A172 (cell line): ENCODE measurements at regions not wholly inside any gene's neighbourhood (a gene's known extent, or its start where the extent isn't known, plus 50 kb on each side); places are given as distances from the start of the nearest gene placed in this dataset.
"Not testable (repeated sequence)": the region's sequence is repeated elsewhere in the genome, so short reads cannot be mapped to it uniquely, and the experiment has no call there.

ENCODE experiments used
- DNase-seq: peaks from one replicate; pipeline ENCODE4 v3.0.0-alpha.2; 2015; ENCODE audit warnings: low spot score

DNA sequence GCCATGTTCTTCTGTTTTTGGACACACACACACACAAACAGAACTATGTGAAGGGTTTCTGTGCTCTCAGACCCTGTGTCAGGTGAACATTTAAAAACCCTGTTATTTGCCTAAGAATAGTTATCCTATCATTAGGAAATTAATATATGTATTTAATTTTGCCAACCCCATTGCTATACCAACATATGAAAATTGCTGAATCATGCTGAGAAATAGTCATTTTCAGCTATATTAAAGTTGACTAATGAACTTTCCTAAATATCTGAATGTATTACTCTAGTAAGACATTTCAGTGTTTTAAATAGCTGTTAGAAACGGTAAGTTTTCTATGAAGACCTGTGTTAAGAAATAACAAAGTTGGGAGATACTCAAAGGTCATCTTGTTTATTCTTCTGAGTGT, 596.9 kb upstream of the GRM7 start:
- no peak for DNase-seq

DNA sequence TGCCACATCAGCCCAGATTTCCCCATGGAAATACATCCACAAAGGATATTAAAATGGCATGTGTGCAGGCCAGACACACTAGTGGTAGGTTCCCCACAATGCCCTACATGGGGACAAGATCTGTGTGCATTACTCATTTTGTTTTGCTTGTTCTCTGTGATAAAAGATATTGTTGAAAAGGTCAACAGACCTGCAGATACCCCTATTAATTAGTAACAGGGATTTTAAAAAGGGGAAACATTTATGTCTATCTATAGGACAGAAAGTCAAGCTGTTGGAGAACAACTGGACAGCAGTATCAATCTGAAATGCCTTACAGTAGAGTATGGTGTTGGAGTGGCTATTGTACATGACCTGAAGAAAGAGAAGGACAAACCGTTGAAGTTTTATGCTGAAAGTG, 596.0 kb upstream of the GRM7 start:
- DNase-seq = no peak

DNA sequence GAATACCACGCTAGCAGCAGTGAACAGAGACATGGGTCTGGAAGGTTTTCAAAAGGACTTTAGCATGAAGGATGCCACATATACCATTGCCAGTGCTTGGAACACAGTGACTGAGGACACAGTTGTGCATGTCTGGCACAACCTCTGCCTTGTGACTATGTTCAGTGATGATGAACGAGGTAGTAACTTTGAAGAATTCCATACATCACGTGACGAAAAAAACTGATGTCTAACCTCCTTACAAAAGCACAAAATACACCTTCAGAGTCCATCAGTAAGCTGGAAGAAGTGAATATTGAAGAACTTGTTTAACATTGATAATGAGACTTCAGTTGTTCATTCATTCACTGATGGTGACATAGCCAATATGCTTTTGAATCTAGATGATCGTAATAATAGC, 594.8 kb upstream of the GRM7 start:
- no peak for DNase-seq

DNA sequence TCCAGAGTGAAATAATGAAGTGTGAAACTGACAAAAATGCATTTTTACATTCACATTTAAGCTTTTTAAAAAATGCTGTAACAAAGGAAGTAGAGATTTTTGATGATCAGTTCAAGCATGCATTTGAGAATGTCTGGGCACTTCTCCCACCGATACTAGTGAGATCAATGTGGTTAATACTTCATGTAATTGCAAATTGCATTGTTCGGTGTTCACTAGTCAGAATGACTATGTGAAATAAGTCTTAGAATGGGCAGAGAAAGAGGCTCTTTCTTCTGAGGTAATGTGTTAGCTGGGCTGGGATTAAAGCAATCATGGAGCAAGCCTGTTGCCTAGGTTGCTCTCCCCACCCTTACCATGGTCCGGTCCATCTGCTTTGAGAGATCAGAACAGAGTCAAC, 587.0 kb upstream of the GRM7 start:
- no peak for DNase-seq

DNA sequence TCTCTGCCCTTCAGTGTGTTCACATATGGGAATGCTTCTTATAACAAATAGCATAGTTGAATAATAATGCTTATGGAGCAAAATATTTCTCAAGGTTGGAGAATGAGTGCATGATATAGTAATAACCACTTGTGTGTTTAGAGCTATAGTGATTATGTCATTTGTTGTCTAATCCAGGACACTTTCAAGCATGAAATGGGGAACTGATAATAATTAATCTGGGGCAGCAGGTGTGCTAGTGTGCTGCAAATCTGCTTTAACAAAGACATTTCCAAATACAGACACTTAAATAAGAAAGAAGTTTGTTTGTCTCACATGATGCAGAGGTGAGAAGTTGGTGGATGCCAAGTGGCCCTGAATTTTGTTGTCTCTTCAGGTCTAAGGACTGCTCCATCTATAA, 579.3 kb upstream of the GRM7 start:
- no peak for DNase-seq

DNA sequence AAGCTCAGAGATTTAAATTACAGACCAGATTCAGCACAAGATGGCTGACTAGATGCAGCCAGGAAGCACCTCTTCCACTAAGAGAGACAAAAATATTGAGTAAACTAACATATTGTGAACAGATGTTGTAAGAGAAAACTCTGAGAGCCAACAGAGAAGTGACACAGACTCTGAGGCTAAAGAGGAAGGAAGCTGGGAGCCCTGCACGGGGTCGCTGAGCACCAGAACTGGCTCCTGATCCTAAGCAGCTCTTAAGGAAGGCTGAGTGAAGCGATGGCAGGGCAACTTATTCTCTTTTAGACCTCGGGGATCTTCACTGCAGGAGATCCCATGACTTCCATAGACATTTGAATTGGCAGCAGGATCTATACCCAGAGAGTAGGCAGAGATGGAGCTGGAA, 578.0 kb upstream of the GRM7 start:
- DNase-seq = no peak

DNA sequence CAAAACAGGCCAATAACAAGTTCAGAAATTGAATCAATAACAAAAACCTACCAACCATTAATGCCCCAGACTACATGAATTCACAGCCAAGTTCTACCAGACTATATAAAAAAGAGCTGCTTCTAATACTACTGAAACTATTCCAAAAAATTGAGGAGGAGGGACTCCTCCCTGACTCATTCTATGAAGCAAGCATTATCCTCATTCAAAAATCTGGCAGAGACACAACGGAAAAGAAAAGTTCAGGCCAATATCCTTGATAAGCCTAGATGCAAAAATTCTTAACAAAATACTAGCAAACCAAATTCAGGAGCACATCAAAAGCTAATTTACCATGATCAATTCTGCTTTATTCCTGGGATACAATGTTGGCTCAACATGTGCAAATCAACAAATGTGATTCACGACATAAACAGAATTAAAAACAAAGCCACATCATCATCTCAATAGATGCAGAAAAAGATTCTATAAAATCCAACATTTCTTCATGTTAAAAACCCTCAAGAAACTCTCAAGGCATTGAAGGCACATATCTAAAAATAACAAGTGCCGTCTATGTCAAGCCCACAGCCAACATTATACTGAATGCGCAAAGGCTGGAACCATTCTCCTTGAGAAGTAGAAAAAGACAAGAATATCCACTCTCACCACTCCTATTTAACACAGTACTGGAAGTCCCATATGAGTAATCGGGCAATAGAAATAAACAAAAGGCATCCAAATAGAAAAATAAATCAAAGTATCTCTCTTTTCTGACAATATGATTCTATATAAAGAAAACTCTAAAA, 573.6 kb upstream of the GRM7 start:
- no peak for DNase-seq

DNA sequence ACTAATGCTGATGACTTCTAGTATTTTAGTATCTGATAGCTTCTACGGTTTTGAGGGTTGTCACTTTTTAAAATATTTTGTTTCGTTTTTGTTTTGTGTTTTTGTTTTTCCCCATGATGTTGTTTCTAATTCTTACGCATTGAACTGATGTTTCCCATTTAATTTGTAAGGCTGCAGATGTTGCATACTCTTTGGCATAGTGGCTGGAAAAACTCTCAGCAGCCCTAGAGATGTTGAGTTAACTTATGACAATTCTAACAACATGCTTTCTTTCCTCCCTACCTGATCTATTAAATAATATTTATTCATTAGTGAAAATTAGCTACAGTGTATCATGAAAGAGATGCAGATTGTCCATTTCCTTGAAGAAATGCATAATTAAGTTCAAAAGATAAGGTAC, 559.3 kb upstream of the GRM7 start:
- no peak for DNase-seq

DNA sequence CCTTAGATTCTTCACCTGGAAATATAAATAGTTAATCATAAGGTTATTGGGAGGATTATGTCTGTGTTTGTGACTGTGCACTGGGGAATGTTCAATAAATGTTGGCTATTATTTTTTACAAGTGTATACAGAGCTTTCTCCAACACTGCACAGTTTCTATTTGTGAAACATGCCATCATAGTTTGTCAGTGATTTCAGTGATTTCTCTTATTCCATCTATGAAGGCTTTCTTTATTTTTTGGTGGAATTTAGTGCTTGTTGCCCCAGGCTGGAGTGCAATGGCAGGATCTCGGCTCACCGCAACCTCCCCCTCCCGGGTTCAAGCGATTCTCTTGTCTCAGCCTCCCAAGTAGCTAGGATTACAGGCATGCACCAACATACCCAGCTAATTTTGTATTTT, 545.0 kb upstream of the GRM7 start:
- DNase-seq = no peak

DNA sequence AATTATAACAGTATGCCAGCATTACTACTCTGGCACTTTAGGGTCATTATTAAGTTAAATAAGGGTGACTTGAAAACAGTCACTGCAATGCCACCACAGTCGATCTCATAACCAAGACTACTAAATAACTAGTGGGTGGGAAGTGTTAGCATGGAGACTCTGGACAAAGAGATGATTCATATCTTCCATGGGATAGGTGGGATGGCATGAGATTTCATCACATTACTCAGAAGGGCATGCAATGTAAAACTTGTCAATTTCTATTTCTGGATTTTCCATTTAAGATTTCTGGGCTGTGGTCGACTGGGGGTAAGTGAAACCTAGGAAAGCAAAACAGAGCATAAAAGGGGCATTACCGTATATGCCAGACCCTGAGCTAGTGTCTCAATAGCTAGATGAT, 538.9 kb upstream of the GRM7 start:
- DNase-seq = no peak

DNA sequence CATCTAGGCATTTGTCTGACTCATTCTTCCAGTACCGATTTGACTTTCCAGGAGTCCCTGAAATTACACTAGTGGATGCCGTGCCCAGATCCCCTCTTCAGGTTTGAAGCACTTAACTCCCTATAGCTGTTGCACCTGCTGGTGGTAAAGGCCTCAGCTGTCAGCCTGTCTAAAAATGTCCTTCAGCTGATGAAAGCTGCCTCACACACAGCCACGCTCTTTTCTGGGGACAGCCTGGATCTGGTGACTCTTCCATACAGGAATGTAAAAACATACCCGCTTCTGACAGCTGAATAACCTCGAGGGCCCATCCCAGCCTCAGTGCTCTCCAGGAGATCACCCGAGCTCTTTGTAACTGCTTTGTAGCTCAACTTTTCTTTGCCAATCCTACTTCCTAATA, 534.1 kb upstream of the GRM7 start:
- no peak for DNase-seq

DNA sequence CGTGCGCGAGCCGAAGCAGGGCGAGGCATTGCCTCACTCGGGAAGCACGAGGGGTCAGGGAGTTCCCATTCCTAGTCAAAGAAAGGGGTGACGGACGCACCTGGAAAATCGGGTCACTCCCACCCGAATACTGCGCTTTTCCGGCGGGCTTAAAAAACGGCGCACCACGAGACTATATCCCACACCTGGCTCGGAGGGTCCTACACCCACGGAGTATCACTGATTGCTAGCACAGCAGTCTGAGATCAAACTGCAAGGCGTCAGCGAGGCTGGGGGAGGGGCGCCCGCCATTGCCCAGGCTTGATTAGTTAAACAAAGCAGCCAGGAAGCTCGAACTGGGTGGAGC, 520.0 kb upstream of the GRM7 start:
- not testable (repeated sequence) for DNase-seq

DNA sequence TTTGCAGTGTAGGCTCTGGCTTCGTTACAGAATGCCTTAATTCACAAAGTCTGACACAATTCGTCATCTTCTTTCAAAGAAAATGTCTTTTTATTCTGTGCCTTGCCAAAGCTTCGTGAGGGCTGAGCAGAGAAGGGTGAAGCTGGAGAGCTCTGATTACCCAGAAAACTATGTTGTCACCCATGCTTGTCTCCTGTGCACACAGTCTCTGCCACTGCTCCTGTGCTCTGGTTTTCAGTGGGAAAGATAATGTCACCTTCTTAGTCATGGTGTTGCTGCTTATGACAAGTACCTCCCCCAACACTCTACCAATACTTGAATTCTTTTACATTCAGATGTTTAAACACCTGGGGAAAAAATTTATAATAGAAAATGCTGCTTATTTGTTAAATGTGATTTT, 509.2 kb upstream of the GRM7 start:
- DNase-seq = no peak

DNA sequence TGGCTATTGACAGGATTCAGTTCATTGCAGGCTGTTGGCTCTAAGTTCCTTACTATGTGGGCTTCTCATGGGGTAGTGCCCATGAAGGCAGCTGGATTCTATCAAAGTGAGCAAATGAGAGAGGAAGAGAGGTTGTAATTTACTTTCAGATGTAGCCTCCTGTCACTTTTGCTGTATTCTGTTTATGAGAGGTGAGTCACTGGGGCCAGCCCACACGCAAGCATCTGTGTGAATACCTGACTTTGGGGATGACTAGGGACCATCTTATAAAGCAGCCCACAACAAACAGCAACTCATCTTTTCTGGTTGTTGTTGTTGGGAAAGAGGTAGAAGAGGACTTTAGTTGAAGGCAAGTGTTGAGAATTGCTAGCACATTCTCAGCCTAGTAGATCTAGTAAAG, 506.3 kb upstream of the GRM7 start:
- no peak for DNase-seq

DNA sequence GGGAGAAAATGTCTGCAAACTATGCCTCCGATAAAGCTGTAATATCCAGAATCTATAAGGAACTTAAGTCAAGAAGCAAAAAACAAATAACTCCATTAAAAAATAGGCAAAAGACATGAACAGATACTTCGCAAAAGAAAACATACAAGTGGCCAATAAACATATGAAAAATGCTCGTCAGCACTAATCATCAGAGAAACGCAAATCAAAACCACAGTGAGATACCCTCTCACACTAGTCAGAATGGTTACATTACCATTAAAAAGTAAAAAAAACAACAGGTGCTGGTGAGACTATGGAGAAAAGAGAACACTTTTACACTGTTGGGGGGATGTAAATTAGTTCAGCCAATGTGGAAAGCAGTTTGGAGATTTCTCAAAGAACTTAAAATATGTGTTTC, 498.5 kb upstream of the GRM7 start:
- DNase-seq = no peak

DNA sequence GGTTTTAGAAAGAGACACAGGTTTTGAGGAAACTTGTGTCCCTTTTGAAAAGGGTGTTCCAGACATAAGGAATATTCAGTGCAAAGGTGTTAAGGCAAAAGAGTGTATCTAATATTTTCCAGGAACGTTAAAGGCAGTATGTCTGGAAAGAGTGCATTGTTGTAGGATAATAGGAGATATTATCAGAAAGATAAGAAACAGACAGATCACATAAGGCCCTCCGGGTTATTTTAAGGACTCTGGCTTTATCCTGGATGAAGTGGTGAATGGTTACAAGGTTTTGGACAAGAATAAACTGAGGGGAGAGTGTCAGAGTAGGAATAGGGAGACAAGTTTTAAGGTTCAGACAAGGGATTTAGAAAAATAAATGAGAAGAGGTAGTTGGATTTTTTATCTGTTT, 493.7 kb upstream of the GRM7 start:
- no peak for DNase-seq

DNA sequence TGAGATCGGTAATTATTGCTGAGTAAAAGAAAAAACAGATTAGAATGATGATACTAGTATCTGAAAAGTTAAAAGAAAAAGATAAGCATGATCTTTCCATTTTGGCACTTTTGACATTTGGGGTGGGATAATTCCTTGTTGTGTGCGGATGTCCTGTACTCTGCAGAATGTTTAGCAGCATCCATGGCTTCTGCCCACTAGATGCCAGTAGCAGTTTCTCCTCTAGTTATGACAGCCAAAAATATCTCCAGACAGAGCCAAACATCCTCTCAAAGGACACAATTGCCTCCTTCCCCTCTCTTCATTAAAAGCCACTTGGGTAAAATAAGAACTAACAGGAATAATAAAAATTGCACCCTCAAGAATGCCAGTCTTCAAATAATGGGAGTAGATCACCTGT, 468.8 kb upstream of the GRM7 start:
- DNase-seq = no peak

DNA sequence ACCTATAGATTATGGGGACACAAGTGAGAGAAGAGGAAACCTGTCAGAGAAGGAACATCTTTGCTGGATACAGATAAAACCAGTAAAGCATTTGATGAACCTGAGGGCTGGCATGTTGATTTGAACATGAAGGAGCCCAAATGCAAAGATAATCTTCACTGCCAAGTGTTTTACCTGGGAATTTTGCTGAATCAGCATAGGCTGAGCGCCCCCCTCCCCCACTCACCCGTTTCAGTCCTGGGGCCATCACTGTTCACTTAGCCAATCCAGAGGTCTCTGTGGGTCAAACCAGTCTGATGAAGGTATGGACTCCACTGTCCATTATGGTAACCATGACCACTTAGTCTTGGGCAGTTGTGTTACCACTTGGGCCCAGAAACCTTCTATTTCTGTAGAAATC, 466.0 kb upstream of the GRM7 start:
- DNase-seq = no peak

DNA sequence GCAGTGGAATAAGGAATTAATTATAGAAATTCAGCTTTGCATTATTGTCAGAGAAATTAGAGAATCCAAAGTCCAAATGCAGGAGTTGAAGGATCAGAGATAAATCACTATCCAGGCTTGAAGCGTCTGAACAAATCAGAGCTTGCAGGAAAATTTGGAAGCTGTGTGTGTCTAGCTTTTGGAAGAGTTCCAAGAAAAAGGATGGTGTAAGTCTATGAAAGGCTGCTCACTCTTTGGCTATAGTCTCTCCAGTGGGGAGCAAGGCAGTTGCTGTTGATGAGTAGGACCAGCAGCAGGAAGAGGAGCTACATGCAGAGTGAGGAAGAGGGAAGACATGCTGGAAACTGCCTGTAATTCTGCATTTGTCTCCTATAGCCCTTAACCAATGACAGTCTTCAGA, 464.3 kb upstream of the GRM7 start:
- no peak for DNase-seq

DNA sequence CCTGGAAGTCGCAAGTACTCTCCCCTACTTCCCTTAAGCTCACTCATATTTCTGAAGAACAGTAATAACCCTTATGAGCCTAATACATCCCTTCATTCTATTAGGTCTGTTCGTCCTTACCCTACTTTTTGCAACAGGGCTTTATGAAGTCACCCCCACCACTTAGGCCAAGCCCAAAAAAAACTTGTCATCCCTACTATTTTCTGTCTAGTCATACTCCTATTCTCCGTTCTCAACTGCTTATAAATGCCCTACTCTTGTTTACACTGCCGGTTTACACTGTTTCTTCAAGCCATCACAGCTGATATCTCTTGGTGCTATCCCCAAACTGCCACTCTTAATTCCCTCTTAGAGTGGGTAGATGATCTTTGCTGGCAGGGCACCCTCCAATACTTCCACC, 458.2 kb upstream of the GRM7 start:
- DNase-seq = not testable (repeated sequence)

DNA sequence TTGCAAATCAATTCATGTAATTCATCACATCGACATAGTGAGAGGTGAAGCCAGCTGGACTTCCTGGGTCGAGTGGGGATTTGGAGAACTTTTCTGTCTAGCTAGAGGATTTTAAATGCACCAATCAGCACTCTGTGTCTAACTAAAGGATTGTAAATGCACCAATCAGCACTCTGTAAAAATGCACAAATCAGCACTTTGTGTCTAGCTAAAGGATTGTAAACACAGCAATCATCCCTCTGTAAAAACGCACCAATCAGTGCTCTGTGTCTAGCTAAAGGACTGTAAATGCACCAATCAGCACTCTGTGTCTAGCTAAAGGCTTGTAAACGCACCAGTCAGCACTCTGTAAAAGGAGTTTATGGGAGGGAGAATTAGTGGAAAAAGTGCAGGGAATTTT, 454.0 kb upstream of the GRM7 start:
- DNase-seq = not testable (repeated sequence)

DNA sequence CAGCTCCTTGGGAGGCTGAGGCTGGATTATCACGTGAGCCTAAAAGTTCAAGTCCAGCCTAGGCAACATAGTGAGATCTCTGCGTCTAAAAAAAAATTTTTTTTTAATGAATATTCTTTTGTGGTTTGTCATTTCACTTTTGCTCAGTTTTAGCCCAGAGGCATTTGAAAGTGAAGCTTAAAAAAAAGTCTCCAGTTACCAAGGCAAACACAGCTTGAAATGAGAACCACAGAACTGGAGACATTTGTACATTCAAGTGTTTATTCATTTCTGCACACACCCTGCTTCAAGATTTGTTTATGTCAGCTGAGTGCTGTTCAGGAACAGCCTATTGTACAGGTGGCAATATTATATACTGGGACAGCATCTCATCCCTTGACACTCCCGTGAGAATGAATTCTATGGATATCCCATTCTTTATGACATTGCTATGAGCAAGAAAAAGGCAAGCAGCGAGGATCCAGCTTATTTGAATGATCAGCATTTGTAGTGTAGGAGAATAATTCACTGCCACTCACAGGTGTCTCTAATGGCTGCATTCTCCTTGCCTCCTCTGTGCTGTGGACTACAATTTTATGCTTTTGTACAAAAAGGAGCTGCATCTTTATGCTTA, 444.8 kb upstream of the GRM7 start:
- DNase-seq = no peak

DNA sequence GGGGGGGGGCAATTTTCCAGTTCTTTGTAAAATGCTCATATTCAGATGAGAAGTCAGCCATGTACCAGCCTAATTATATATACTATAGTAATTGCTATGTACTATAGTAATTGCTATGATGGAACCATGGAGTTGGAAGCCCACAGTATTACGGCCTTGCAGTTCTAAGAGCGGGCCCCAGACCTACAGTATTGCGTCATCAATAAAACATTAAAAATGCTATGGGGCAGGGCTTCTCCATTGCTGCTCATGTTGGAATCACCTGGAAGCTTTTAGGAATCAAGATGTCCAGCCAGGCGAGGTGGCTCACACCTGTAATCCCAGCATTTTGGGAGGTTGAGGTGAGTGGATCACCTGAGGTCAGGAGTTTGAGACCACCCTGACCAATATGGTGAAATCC, 443.7 kb upstream of the GRM7 start:
- DNase-seq = no peak

DNA sequence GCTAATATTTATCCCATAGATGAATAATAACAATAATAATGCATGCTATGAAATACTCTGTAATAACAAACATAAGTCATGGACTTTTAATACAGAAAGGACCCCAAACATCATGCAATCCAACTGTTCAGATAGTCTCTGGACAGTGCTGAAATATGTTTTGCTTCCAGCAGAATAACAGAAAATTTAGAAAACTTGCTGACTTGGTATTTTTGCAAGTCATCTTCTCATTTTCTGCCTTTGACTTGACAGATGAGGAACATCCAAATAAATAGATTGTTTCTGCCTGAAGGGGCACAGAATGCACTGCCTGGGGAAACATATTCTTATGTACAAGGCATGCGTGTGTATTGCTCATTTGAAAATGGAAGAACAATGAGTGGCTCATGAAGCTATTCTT, 442.4 kb upstream of the GRM7 start:
- DNase-seq = no peak
